ENCODE measurements at regions not wholly inside any gene's neighbourhood (a gene's known extent, or its start where the extent isn't known, plus 50 kb on each side); places are given as distances from the start of the nearest gene placed in this dataset.

- no peak for TF ChIP-seq CTCF (IDR thresholded peaks at IDR 0.05)
- H3K9me3 ChIP-seq (ENCODE audit: control insufficient read depth, low read length), result no peaks in the 10 kb centered on the region
- H3K36me3 ChIP-seq (ENCODE audit: control insufficient read depth, insufficient read depth, low read length), result no peaks in the 10 kb centered on the region
- H3K9ac ChIP-seq, result no peak overlapping the region
- H3K27me3 ChIP-seq (ENCODE audit: control insufficient read depth, insufficient read depth, low read length), result no peaks in the 10 kb centered on the region
- no peaks in the 10 kb centered on the region for H3K4me1 ChIP-seq
- H3K4me2 ChIP-seq (ENCODE audit: low read length), result no peak overlapping the region
- H3K4me3 ChIP-seq (ENCODE audit: low read depth, low read length), result no peak overlapping the region
- H2AFZ ChIP-seq, result no peak overlapping the region
- no peak overlapping the region for H3K27ac ChIP-seq
- H3K79me2 ChIP-seq, result no peaks in the 10 kb centered on the region
Measured at GRCh38 chr15:66912001-66912400, 153.4 kb upstream of the SMAD3 start.

- no peak for TF ChIP-seq CTCF (IDR thresholded peaks at IDR 0.05)
- no peak overlapping the region for H3K4me2 ChIP-seq (ENCODE audit: low read length)
- H2AFZ ChIP-seq, result no peak overlapping the region
- H3K27me3 ChIP-seq (ENCODE audit: control insufficient read depth, insufficient read depth, low read length), result no peaks in the 10 kb centered on the region
- no peaks in the 10 kb centered on the region for H3K79me2 ChIP-seq
- H3K4me1 ChIP-seq, result no peaks in the 10 kb centered on the region
- H3K4me3 ChIP-seq (ENCODE audit: low read depth, low read length), result no peak overlapping the region
- no peak overlapping the region for H3K9ac ChIP-seq
- H3K36me3 ChIP-seq (ENCODE audit: control insufficient read depth, insufficient read depth, low read length), result no peaks in the 10 kb centered on the region
- no peaks in the 10 kb centered on the region for H3K9me3 ChIP-seq (ENCODE audit: control insufficient read depth, low read length)
- H3K27ac ChIP-seq, result no peak overlapping the region
Measured at GRCh38 chr15:66912441-66912840, 153.0 kb upstream of the SMAD3 start.

- Histone ChIP-seq H3K79me2 (no peaks in the 10 kb centered on the region), H3K27me3 (ENCODE audit: control insufficient read depth, insufficient read depth, low read length) (no peaks in the 10 kb centered on the region), H3K4me2 (ENCODE audit: low read length) (no peak overlapping the region), H2AFZ (no peak overlapping the region), H3K36me3 (ENCODE audit: control insufficient read depth, insufficient read depth, low read length) (no peaks in the 10 kb centered on the region), H3K27ac (no peak overlapping the region), H3K9me3 (ENCODE audit: control insufficient read depth, low read length) (no peaks in the 10 kb centered on the region), H3K9ac (no peak overlapping the region), H3K4me1 (no peaks in the 10 kb centered on the region), H3K4me3 (ENCODE audit: low read depth, low read length) (no peak overlapping the region)
- TF ChIP-seq CTCF (IDR thresholded peaks at IDR 0.05), result no peak
Measured at GRCh38 chr15:66917904-66918448, 147.4 kb upstream of the SMAD3 start.

GRCh38 chr15:66919421-66919820 is 146.0 kb upstream of the SMAD3 start:
- Histone ChIP-seq H3K36me3 (ENCODE audit: control insufficient read depth, insufficient read depth, low read length) (no peaks in the 10 kb centered on the region), H3K9ac (no peak overlapping the region), H3K4me2 (ENCODE audit: low read length) (no peak overlapping the region), H3K4me1 (no peaks in the 10 kb centered on the region), H3K79me2 (no peaks in the 10 kb centered on the region), H2AFZ (no peak overlapping the region), H3K27ac (no peak overlapping the region), H3K9me3 (ENCODE audit: control insufficient read depth, low read length) (no peaks in the 10 kb centered on the region), H3K27me3 (ENCODE audit: control insufficient read depth, insufficient read depth, low read length) (no peaks in the 10 kb centered on the region), H3K4me3 (ENCODE audit: low read depth, low read length) (no peak overlapping the region)
- no peak for TF ChIP-seq CTCF (IDR thresholded peaks at IDR 0.05)

GRCh38 chr15:66921319-66921915 is 144.0 kb upstream of the SMAD3 start:
- no peak overlapping the region for H3K4me2 ChIP-seq (ENCODE audit: low read length)
- H3K27me3 ChIP-seq (ENCODE audit: control insufficient read depth, insufficient read depth, low read length), result no peaks in the 10 kb centered on the region
- no peaks in the 10 kb centered on the region for H3K79me2 ChIP-seq
- H3K4me1 ChIP-seq, result no peaks in the 10 kb centered on the region
- H3K36me3 ChIP-seq (ENCODE audit: control insufficient read depth, insufficient read depth, low read length), result no peaks in the 10 kb centered on the region
- no peaks in the 10 kb centered on the region for H3K9me3 ChIP-seq (ENCODE audit: control insufficient read depth, low read length)
- H2AFZ ChIP-seq, result no peak overlapping the region
- no peak for TF ChIP-seq CTCF (IDR thresholded peaks at IDR 0.05)
- no peak overlapping the region for H3K9ac ChIP-seq
- no peak overlapping the region for H3K27ac ChIP-seq
- H3K4me3 ChIP-seq (ENCODE audit: low read depth, low read length), result no peak overlapping the region
